Mononuclear cell (primary cell): ENCODE measurements at regions not wholly inside any gene's neighbourhood (a gene's known extent, or its start where the extent isn't known, plus 50 kb on each side); places are given as distances from the start of the nearest gene placed in this dataset.
"Not testable (repeated sequence)": the region's sequence is repeated elsewhere in the genome, so short reads cannot be mapped to it uniquely, and the experiment has no call there.

Experiments used
- H3K27me3 ChIP-seq: 2 replicates; pipeline ENCODE4 v1.6.0; 2011; ENCODE audit warnings: low read length, control low read depth; ENCODE audit not compliant: insufficient read depth
- H3K4me1 ChIP-seq: 2 replicates; pipeline ENCODE4 v1.5.1; 2011; ENCODE audit warnings: mild to moderate bottlenecking, low read length, control low read depth; ENCODE audit not compliant: insufficient read depth
- H3K4me3 ChIP-seq: 2 replicates; pipeline ENCODE4 v1.5.1; 2011; ENCODE audit warnings: mild to moderate bottlenecking, low read length, moderate library complexity
- H3K9me3 ChIP-seq: 2 replicates; pipeline ENCODE4 v1.5.1; 2011; ENCODE audit warnings: low read depth, mild to moderate bottlenecking, control low read depth, low read length

- H3K27me3 ChIP-seq = no peaks in the 10 kb centered on the region
- H3K9me3 ChIP-seq = no peaks in the 10 kb centered on the region
- no peak overlapping the region for H3K4me3 ChIP-seq
- H3K4me1 ChIP-seq = no peaks in the 10 kb centered on the region
Observed at GRCh38 chr4:171430495-171430894, 382.7 kb upstream of the GALNTL6 start.

GRCh38 chr4:171397175-171397574, 416.0 kb upstream of the GALNTL6 start:
- no peaks in the 10 kb centered on the region for H3K27me3 ChIP-seq
- H3K4me1 ChIP-seq = no peaks in the 10 kb centered on the region
- no peak overlapping the region for H3K4me3 ChIP-seq
- H3K9me3 ChIP-seq = no peaks in the 10 kb centered on the region

GRCh38 chr4:171390626-171391025, 422.6 kb upstream of the GALNTL6 start:
- H3K4me1 ChIP-seq = no peaks in the 10 kb centered on the region
- H3K9me3 ChIP-seq = no peaks in the 10 kb centered on the region
- H3K27me3 ChIP-seq = no peaks in the 10 kb centered on the region
- H3K4me3 ChIP-seq = no peak overlapping the region

- H3K4me3 ChIP-seq = no peak overlapping the region
- no peaks in the 10 kb centered on the region for H3K27me3 ChIP-seq
- H3K9me3 ChIP-seq = no peaks in the 10 kb centered on the region
- no peaks in the 10 kb centered on the region for H3K4me1 ChIP-seq
Observed at GRCh38 chr4:171378323-171378722, 434.9 kb upstream of the GALNTL6 start.

GRCh38 chr4:171376724-171377123, 436.5 kb upstream of the GALNTL6 start:
- no peaks in the 10 kb centered on the region for H3K27me3 ChIP-seq
- H3K4me3 ChIP-seq = no peak overlapping the region
- no peaks in the 10 kb centered on the region for H3K9me3 ChIP-seq
- no peaks in the 10 kb centered on the region for H3K4me1 ChIP-seq

GRCh38 chr4:171353535-171353934, 459.7 kb upstream of the GALNTL6 start:
- no peak overlapping the region for H3K4me3 ChIP-seq
- H3K27me3 ChIP-seq = no peaks in the 10 kb centered on the region
- no peaks in the 10 kb centered on the region for H3K9me3 ChIP-seq
- H3K4me1 ChIP-seq = no peaks in the 10 kb centered on the region

GRCh38 chr4:171348090-171348489, 465.1 kb upstream of the GALNTL6 start:
- Histone ChIP-seq H3K27me3 (no peaks in the 10 kb centered on the region), H3K9me3 (no peaks in the 10 kb centered on the region), H3K4me3 (no peak overlapping the region), H3K4me1 (no peaks in the 10 kb centered on the region)

GRCh38 chr4:171342646-171343045, 470.6 kb upstream of the GALNTL6 start:
- H3K4me1 ChIP-seq = no peaks in the 10 kb centered on the region
- no peaks in the 10 kb centered on the region for H3K9me3 ChIP-seq
- no peak overlapping the region for H3K4me3 ChIP-seq
- no peaks in the 10 kb centered on the region for H3K27me3 ChIP-seq

- Histone ChIP-seq H3K9me3 (no peaks in the 10 kb centered on the region), H3K27me3 (no peaks in the 10 kb centered on the region), H3K4me3 (no peak overlapping the region), H3K4me1 (no peaks in the 10 kb centered on the region)
Observed at GRCh38 chr4:171340258-171340657, 472.9 kb upstream of the GALNTL6 start.

- no peak overlapping the region for H3K4me3 ChIP-seq
- peaks cover 10% of the 10 kb centered on the region for H3K9me3 ChIP-seq
- H3K4me1 ChIP-seq = no peaks in the 10 kb centered on the region
- no peaks in the 10 kb centered on the region for H3K27me3 ChIP-seq
Observed at GRCh38 chr4:171334549-171334948, 478.7 kb upstream of the GALNTL6 start.

GRCh38 chr4:171308661-171309060, 504.5 kb upstream of the GALNTL6 start:
- Histone ChIP-seq H3K27me3 (no peaks in the 10 kb centered on the region), H3K4me1 (no peaks in the 10 kb centered on the region), H3K4me3 (no peak overlapping the region), H3K9me3 (no peaks in the 10 kb centered on the region)

- H3K9me3 ChIP-seq, H3K27me3 ChIP-seq, H3K4me3 ChIP-seq, H3K4me1 ChIP-seq: not testable (repeated sequence)
Observed at GRCh38 chr4:171298048-171298718, 515.0 kb upstream of the GALNTL6 start.

- Histone ChIP-seq H3K9me3 (no peaks in the 10 kb centered on the region), H3K4me1 (no peaks in the 10 kb centered on the region), H3K27me3 (no peaks in the 10 kb centered on the region), H3K4me3 (no peak overlapping the region)
Observed at GRCh38 chr4:171288816-171289432, 524.3 kb upstream of the GALNTL6 start.

GRCh38 chr4:171281359-171281758, 531.8 kb upstream of the GALNTL6 start:
- H3K4me1 ChIP-seq = no peaks in the 10 kb centered on the region
- H3K27me3 ChIP-seq = no peaks in the 10 kb centered on the region
- H3K4me3 ChIP-seq = no peak overlapping the region
- no peaks in the 10 kb centered on the region for H3K9me3 ChIP-seq

- H3K27me3 ChIP-seq = no peaks in the 10 kb centered on the region
- no peak overlapping the region for H3K4me3 ChIP-seq
- H3K4me1 ChIP-seq = no peaks in the 10 kb centered on the region
- no peaks in the 10 kb centered on the region for H3K9me3 ChIP-seq
Observed at GRCh38 chr4:171279131-171279530, 534.1 kb upstream of the GALNTL6 start.

- H3K9me3 ChIP-seq = no peaks in the 10 kb centered on the region
Observed at GRCh38 chr4:171266671-171267070, 546.5 kb upstream of the GALNTL6 start.

More at GRCh38 chr4:171266671-171267070, 546.5 kb upstream of the GALNTL6 start:
- H3K27me3 ChIP-seq = no peaks in the 10 kb centered on the region
- no peak overlapping the region for H3K4me3 ChIP-seq
- no peaks in the 10 kb centered on the region for H3K4me1 ChIP-seq
